IMR-90 (cell line): ENCODE measurements at regions not wholly inside any gene's neighbourhood (a gene's known extent, or its start where the extent isn't known, plus 50 kb on each side); places are given as distances from the start of the nearest gene placed in this dataset.

Source experiments
- ATAC-seq: fragments of 200-7000 bp; cut with Tn5 transposase; 2 replicates; pipeline ENCODE4 v1.9.1; 2020; ENCODE audit warnings: low read depth, mild to moderate bottlenecking, moderate library complexity
- BruUV-seq: library from RNA; stranded (reverse); fragments of 400-500 nt; replicated peaks from 2 replicates; lab custom pipeline; 2021; lab: Mats Ljungman, UMichigan
- CTCF ChIA-PET: fragments of 300-600 bp; formaldehyde crosslinking; extraction: SDS; loops from one replicate; lab custom pipeline; 2021; ENCODE audit warnings: antibody characterized with exemption; lab: Yijun Ruan, JAX
- POLR2A ChIA-PET: fragments of 300-600 bp; sonication (Branson Sonifier 250); formaldehyde crosslinking; loops from one replicate; lab custom pipeline; 2022; ENCODE audit warnings: antibody characterized with exemption; ENCODE audit not compliant: unreplicated experiment; lab: Charles Lee
- DNase-seq: peaks from one replicate; pipeline ENCODE4 v3.0.0; 2013
- H2AFZ ChIP-seq: replicated peaks from 2 replicates; pipeline ENCODE3; 2013; ENCODE audit warnings: low read length, mild to moderate bottlenecking; ENCODE audit not compliant: poor library complexity
- H2AK5ac ChIP-seq: 2 replicates; pipeline ENCODE4 v1.6.1; 2013; ENCODE audit warnings: low read depth, low read length, inconsistent platforms
- H2AK9ac ChIP-seq: replicated peaks from 2 replicates; pipeline ENCODE3; 2013; ENCODE audit warnings: mild to moderate bottlenecking, low read depth, low read length, moderate library complexity; ENCODE audit not compliant: poor library complexity
- H2BK120ac ChIP-seq: 2 replicates; pipeline ENCODE4 v1.6.1; 2013; ENCODE audit warnings: low read depth, low read length, inconsistent platforms
- H2BK15ac ChIP-seq: 3 replicates; pipeline ENCODE4 v1.6.1; 2013; ENCODE audit warnings: low read depth, low read length, inconsistent platforms
- H2BK20ac ChIP-seq: 2 replicates; pipeline ENCODE4 v1.6.1; 2013; ENCODE audit warnings: low read depth, mild to moderate bottlenecking, inconsistent platforms, low read length, moderate library complexity
- H2BK5ac ChIP-seq: 2 replicates; pipeline ENCODE4 v1.6.1; 2013; ENCODE audit warnings: mild to moderate bottlenecking, low read depth, low read length, inconsistent platforms; ENCODE audit not compliant: poor library complexity, severe bottlenecking
- H3K14ac ChIP-seq: replicated peaks from 2 replicates; pipeline ENCODE4 v1.6.1; 2013; ENCODE audit warnings: low read depth, low read length, inconsistent platforms
- H3K18ac ChIP-seq: 2 replicates; pipeline ENCODE4 v1.6.1; 2013; ENCODE audit warnings: low read depth, low read length, control low read depth
- H3K23ac ChIP-seq: 2 replicates; pipeline ENCODE4 v1.6.1; 2013; ENCODE audit warnings: low read depth, low read length, inconsistent platforms
- H3K27ac ChIP-seq: 2 replicates; pipeline ENCODE4 v1.5.1; 2013; ENCODE audit warnings: mild to moderate bottlenecking, control low read depth, low read length; ENCODE audit not compliant: insufficient read depth
- H3K27me3 ChIP-seq: 2 replicates; pipeline ENCODE4 v1.6.1; 2013; ENCODE audit warnings: low read length; ENCODE audit not compliant: control insufficient read depth, insufficient read depth
- H3K36me3 ChIP-seq: 2 replicates; pipeline ENCODE4 v1.6.1; 2013; ENCODE audit warnings: low read length, mixed read lengths; ENCODE audit not compliant: control insufficient read depth, insufficient read depth
- H3K4ac ChIP-seq: 2 replicates; pipeline ENCODE4 v1.6.1; 2013; ENCODE audit warnings: low read depth, low read length, inconsistent platforms
- H3K4me1 ChIP-seq: 2 replicates; pipeline ENCODE4 v1.6.1; 2013; ENCODE audit warnings: low read length, mixed read lengths; ENCODE audit not compliant: control insufficient read depth, insufficient read depth
- H3K4me2 ChIP-seq: 2 replicates; pipeline ENCODE4 v1.6.1; 2013; ENCODE audit warnings: low read depth, mild to moderate bottlenecking, control low read depth, low read length, moderate library complexity
- H3K4me3 ChIP-seq: 2 replicates; pipeline ENCODE4 v1.5.1; 2013; ENCODE audit warnings: low read depth, mild to moderate bottlenecking, control low read depth, low read length, moderate library complexity; ENCODE audit not compliant: insufficient read depth
- H3K56ac ChIP-seq: 2 replicates; pipeline ENCODE4 v1.6.1; 2013; ENCODE audit warnings: low read length, inconsistent platforms; ENCODE audit not compliant: insufficient read depth; ENCODE audit errors: extremely low read depth
- H3K79me1 ChIP-seq, 2 experiments: 2 replicates each; pipeline ENCODE4 v1.6.1; 2013; ENCODE audit warnings: low read length in 2 of 2, inconsistent platforms in 1 of 2, low read depth in 1 of 2
- H3K9ac ChIP-seq: 2 replicates; pipeline ENCODE4 v1.6.1; 2013; ENCODE audit warnings: low read depth, low read length, control low read depth
- H3K9me1 ChIP-seq: 2 replicates; pipeline ENCODE4 v1.6.1; 2013; ENCODE audit warnings: low read length, inconsistent platforms; ENCODE audit not compliant: insufficient read depth
- H3K9me3 ChIP-seq: 2 replicates; pipeline ENCODE4 v1.6.1; 2013; ENCODE audit warnings: low read length; ENCODE audit not compliant: control insufficient read depth, insufficient read depth
- H4K20me1 ChIP-seq: 2 replicates; pipeline ENCODE4 v1.6.1; 2013; ENCODE audit warnings: low read length, inconsistent platforms; ENCODE audit not compliant: insufficient read depth
- H4K5ac ChIP-seq: 2 replicates; pipeline ENCODE4 v1.6.1; 2013; ENCODE audit warnings: mild to moderate bottlenecking, low read depth, low read length, control low read depth
- H4K8ac ChIP-seq, 2 experiments: 2 replicates each; pipeline ENCODE4 v1.6.1; 2013; ENCODE audit warnings: low read depth in 2 of 2, low read length in 2 of 2, control low read depth in 1 of 2, inconsistent platforms in 1 of 2
- H4K91ac ChIP-seq: 2 replicates; pipeline ENCODE4 v1.6.1; 2013; ENCODE audit warnings: low read depth, low read length, inconsistent platforms; ENCODE audit not compliant: insufficient read depth
- BHLHE40 ChIP-seq: fragments of 150-350 bp; IDR thresholded peaks from 2 replicates; pipeline ENCODE4 v1.6.1; 2016; ENCODE audit warnings: mild to moderate bottlenecking, low read depth, low read length
- CEBPB ChIP-seq: IDR thresholded peaks from 2 replicates; pipeline ENCODE4 v1.6.1; 2012; ENCODE audit warnings: low read depth, low read length, improper control_type of control experiment
- CHD1 ChIP-seq: IDR thresholded peaks from 2 replicates; pipeline ENCODE4 v1.6.1; 2012; ENCODE audit warnings: low read depth, low read length, improper control_type of control experiment
- CTCF ChIP-seq: conservative IDR thresholded peaks from 2 replicates; pipeline ENCODE4 v1.5.1; 2012; ENCODE audit warnings: mild to moderate bottlenecking, low read depth, low read length, improper control_type of control experiment
- FOS ChIP-seq: fragments of 150-350 bp; IDR thresholded peaks from 2 replicates; pipeline ENCODE4 v1.6.1; 2016; ENCODE audit warnings: low read depth, low read length
- MAFK ChIP-seq: IDR thresholded peaks from 2 replicates; pipeline ENCODE4 v1.6.1; 2012; ENCODE audit warnings: low read depth, low read length, improper control_type of control experiment
- MAZ ChIP-seq: IDR thresholded peaks from 2 replicates; pipeline ENCODE4 v1.6.1; 2012; ENCODE audit warnings: low read depth, mild to moderate bottlenecking, low read length, improper control_type of control experiment, moderate library complexity, borderline replicate concordance
- NFE2L2 ChIP-seq: fragments of 150-350 bp; IDR thresholded peaks from 2 replicates; pipeline ENCODE4 v1.6.1; 2016; ENCODE audit warnings: low read depth, mild to moderate bottlenecking, low read length
- POLR2A ChIP-seq: IDR thresholded peaks from 2 replicates; pipeline ENCODE4 v1.6.1; 2012; ENCODE audit warnings: mild to moderate bottlenecking, low read depth, low read length
- RAD21 ChIP-seq: IDR thresholded peaks from 2 replicates; pipeline ENCODE4 v1.6.1; 2012; ENCODE audit warnings: low read length, improper control_type of control experiment
- RCOR1 ChIP-seq: IDR thresholded peaks from 2 replicates; pipeline ENCODE4 v1.6.1; 2012; ENCODE audit warnings: mild to moderate bottlenecking, low read length, improper control_type of control experiment; ENCODE audit not compliant: insufficient replicate concordance
- RFX5 ChIP-seq: IDR thresholded peaks from 2 replicates; pipeline ENCODE4 v1.8.0; 2012; ENCODE audit warnings: low read depth, mild to moderate bottlenecking, low read length, moderate library complexity
- SMC3 ChIP-seq: fragments of 150-350 bp; IDR thresholded peaks from 2 replicates; pipeline ENCODE4 v1.6.1; 2016; ENCODE audit warnings: low read depth, mild to moderate bottlenecking, antibody characterized with exemption, low read length, moderate library complexity
- WGBS, 2 experiments: methylation state at CpG; one replicate each; pipeline versions ENCODE4 v1.1.5 to v1.1.7; 2013; ENCODE audit warnings: missing lambda C conversion rate in 2 of 2; ENCODE audit not compliant: insufficient read length in 1 of 2; ENCODE audit errors: extremely low coverage in 2 of 2; 5-methylcytosine and 5-hydroxymethylcytosine counted together
- dilution Hi-C: fragments of 300-500 bp; cut with HindIII; formaldehyde crosslinking; loops from one replicate; pipeline ENCODE4 v1.14.3; 2018; ENCODE audit warnings: low sequenced_read_pairs; ENCODE audit not compliant: unreplicated experiment
- in situ Hi-C: fragments of 300-500 bp; cut with MboI; formaldehyde crosslinking; loops from 3 replicates; pipeline ENCODE4 v1.14.3; 2019; ENCODE audit warnings: low sequenced_read_pairs, inconsistent platforms, mixed read lengths
- intact Hi-C: fragments of 100-400 bp; cut with micrococcal nuclease; formaldehyde crosslinking; loops from 2 replicates; pipeline ENCODE4 v1.10.0; 2022
- TF ChIP-seq, protein P1 (sequence below): fragments of 150-350 bp; IDR thresholded peaks from 2 replicates; pipeline ENCODE4 v1.6.1; 2016; ENCODE audit warnings: low read depth, mild to moderate bottlenecking, low read length, moderate library complexity, borderline replicate concordance
- TF ChIP-seq, protein P2 (sequence below): fragments of 150-350 bp; IDR thresholded peaks from 2 replicates; pipeline ENCODE4 v1.6.1; 2017; ENCODE audit warnings: mild to moderate bottlenecking, antibody characterized with exemption, low read length, low read depth

- Histone ChIP-seq H3K4me2 (no peak overlapping the region), H2AK5ac (no peak overlapping the region), H3K56ac (no peak overlapping the region), H4K20me1 (no peaks in the 10 kb centered on the region), H2BK120ac (no peak overlapping the region), H2AFZ (no peak overlapping the region), H4K91ac (no peak overlapping the region), H4K5ac (no peak overlapping the region), H3K27me3 (no peaks in the 10 kb centered on the region), H3K4me3 (no peak overlapping the region), H3K36me3 (no peaks in the 10 kb centered on the region), H3K9ac (no peak overlapping the region), H3K18ac (no peak overlapping the region), H3K79me1 (no peaks in the 10 kb centered on the region), H3K9me1 (no peaks in the 10 kb centered on the region), H3K14ac (no peak overlapping the region), H3K9me3 (no peaks in the 10 kb centered on the region), H4K8ac (no peak overlapping the region), H2AK9ac (no peak overlapping the region), H2BK5ac (no peak overlapping the region), H3K27ac (no peak overlapping the region), H3K4me1 (no peaks in the 10 kb centered on the region), H2BK20ac (no peak overlapping the region), H3K4ac (no peak overlapping the region), H3K23ac (no peak overlapping the region), H2BK15ac (no peak overlapping the region)
- CTCF ChIA-PET = interaction anchor here (0.6 kb wide), 1 partner anchor 23 kb away, joined by 3 read pairs; no protein-coding TSS in a partner anchor
- no CpG with 5 or more reads among the region's 8 CpGs for WGBS, 2 experiments
- TF ChIP-seq SMC3 (no peak), CEBPB (no peak), CHD1 (no peak), FOS (no peak), MAFK (no peak), CTCF (no peak), POLR2A (no peak), NFE2L2 (no peak), RFX5 (no peak), RAD21 (no peak), MAZ (no peak), RCOR1 (no peak), BHLHE40 (no peak)
- TF ChIP-seq, protein P1, sequence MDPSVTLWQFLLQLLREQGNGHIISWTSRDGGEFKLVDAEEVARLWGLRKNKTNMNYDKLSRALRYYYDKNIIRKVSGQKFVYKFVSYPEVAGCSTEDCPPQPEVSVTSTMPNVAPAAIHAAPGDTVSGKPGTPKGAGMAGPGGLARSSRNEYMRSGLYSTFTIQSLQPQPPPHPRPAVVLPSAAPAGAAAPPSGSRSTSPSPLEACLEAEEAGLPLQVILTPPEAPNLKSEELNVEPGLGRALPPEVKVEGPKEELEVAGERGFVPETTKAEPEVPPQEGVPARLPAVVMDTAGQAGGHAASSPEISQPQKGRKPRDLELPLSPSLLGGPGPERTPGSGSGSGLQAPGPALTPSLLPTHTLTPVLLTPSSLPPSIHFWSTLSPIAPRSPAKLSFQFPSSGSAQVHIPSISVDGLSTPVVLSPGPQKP = no peak
- TF ChIP-seq, protein P2, sequence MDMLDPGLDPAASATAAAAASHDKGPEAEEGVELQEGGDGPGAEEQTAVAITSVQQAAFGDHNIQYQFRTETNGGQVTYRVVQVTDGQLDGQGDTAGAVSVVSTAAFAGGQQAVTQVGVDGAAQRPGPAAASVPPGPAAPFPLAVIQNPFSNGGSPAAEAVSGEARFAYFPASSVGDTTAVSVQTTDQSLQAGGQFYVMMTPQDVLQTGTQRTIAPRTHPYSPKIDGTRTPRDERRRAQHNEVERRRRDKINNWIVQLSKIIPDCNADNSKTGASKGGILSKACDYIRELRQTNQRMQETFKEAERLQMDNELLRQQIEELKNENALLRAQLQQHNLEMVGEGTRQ = no peak
- no peak for ATAC-seq
- intact Hi-C loops (loop anchor here (10.0 kb wide), 1 partner anchor 497 kb away; no protein-coding TSS in a partner anchor), in situ Hi-C loops (no loop called here), dilution Hi-C loops (no loop called here)
- no TSS peak for BruUV-seq
- DNase-seq = no peak
- POLR2A ChIA-PET = no interaction called here
Observed at GRCh38 chr13:106821979-106822378, 254.0 kb upstream of the ARGLU1 start.
